ENCODE measurements at regions not wholly inside any gene's neighbourhood (a gene's known extent, or its start where the extent isn't known, plus 50 kb on each side); places are given as distances from the start of the nearest gene placed in this dataset.

GRCh38 chr11:97956904-97957303 lies 1063.8 kb upstream of the CNTN5 start:
- DNase-seq = no peak

GRCh38 chr11:97961431-97961830 lies 1059.3 kb upstream of the CNTN5 start:
- no peak for DNase-seq

GRCh38 chr11:97962758-97963157 lies 1058.0 kb upstream of the CNTN5 start:
- DNase-seq = no peak

DNA sequence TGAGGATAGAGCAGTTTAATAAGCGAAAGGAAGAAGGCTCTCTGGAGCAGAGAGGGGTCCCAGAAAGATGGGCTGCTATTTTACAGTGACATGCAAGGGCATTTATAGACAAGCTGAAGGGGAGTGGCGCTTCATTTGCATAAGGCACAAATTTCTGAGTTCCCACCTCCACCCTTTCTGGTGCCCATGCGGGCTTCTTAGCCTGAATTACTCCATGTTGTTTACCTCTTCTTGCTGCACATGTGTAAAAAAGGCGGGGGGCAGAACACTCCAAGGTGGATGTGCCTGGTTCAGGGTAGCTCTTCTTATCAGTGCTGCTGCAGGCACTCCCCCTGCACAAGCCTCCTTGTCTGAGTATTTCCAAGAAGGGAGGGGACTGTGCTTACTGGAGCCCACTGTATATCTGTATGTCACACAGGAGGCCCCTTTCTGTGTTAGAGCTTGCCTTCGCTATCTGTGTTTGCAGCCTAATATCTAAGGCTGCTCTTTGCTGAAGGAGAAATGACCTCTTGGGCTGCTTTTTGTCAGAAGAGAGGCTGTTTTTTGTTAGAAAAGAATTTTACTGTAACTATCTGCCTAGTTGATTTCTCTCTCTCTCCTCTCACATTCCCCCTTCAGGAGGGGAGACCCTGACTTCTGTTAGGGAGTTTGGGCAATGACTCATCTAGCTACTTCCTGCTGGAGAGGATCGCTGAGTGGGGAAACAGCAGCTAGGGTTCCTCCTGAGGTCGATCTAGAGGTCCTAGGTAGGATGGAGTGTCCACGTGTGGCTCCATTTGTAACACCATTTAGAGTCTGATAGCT lies 1057.0 kb upstream of the CNTN5 start:
- DNase-seq = no peak

- no peak for DNase-seq
These were observed 1056.3 kb upstream of the CNTN5 start for GRCh38 chr11:97964332-97965004.

- DNase-seq = no peak
These were observed 1054.7 kb upstream of the CNTN5 start for GRCh38 chr11:97965849-97966646.

DNA sequence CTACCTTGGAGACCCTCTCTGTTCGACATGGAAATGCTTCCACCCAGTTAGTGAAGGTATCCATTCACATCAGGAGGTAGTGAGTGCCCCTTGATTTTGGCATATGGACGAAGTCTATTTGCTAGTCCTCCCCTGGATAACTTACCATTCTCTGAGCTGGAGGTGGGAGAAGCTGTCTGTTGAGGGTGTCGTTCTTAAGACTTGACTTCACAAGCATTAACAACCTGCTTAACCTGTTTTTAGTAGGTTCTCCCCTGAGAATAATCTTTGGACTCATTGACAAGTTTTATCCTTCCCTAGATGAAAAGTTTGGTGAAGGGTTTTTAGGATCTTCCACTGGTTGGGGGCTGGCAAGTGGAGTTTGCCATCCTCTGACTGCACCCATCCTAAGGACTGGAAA lies 1053.8 kb upstream of the CNTN5 start:
- no peak for DNase-seq

- no peak for DNase-seq
These were observed 1052.7 kb upstream of the CNTN5 start for GRCh38 chr11:97968071-97968470.

- no peak for DNase-seq
These were observed 1048.0 kb upstream of the CNTN5 start for GRCh38 chr11:97972731-97973130.

- no peak for DNase-seq
These were observed 1047.3 kb upstream of the CNTN5 start for GRCh38 chr11:97973352-97973857.

GRCh38 chr11:97974798-97975498 lies 1045.8 kb upstream of the CNTN5 start:
- DNase-seq = no peak

GRCh38 chr11:97977726-97978125 lies 1043.0 kb upstream of the CNTN5 start:
- no peak for DNase-seq

DNA sequence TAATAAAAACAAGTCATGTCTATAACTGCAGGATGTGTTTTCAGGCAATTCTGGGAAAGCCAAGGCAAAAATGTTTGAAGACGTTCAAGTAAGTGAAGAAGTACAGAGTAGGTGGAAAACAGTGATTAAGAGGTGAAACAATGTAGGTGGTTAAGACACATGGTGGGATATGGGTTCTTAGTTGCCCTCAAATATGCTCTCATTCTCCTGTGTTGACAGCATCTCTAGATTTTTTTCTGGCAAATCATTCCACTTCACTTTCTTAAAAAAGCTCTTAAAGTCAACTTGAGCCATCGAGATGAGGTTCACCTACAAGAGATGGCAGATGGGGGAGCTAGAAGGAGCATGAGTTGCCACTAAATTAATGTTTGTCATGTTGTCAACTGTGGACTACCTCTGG lies 1041.0 kb upstream of the CNTN5 start:
- no peak for DNase-seq

DNA sequence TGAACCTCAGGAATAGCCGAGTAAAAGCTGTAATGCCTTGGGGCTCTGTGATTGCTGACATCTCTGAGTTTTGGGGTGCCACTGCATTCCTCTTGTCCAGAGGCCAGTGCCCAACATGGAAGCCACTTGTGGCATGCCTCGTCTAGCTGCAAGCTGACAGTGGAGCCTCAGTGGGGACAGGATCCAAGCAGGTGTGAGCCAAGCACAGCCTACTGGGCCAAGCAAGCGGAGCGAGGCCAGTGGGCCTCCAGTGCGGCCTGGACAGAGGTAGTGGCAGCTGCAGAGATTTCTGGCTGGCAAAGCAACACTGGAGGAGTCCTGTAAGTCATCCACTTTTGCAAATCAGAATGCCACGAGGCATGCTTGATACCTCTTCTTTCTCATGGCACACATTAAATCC lies 1038.2 kb upstream of the CNTN5 start:
- no peak for DNase-seq

DNA sequence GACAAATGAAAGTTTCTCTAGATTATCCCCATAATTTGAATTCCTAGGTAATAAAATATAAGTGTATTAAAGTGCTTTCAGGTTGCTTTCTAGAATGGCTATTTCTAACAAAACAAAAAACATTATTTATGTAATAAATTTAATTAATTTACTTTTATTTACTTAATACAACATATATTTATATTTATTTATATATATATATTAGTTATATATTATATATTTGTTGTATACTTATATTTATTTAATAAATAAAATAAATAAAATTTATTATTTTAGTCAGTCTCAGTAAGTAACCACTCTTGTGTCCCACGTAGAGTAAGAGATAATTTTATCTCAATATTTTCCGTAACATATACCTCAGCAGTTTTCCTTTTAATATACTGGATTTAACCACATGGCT lies 1031.6 kb upstream of the CNTN5 start:
- DNase-seq = no peak

- no peak for DNase-seq
These were observed 1030.4 kb upstream of the CNTN5 start for GRCh38 chr11:97990162-97990920.

DNA sequence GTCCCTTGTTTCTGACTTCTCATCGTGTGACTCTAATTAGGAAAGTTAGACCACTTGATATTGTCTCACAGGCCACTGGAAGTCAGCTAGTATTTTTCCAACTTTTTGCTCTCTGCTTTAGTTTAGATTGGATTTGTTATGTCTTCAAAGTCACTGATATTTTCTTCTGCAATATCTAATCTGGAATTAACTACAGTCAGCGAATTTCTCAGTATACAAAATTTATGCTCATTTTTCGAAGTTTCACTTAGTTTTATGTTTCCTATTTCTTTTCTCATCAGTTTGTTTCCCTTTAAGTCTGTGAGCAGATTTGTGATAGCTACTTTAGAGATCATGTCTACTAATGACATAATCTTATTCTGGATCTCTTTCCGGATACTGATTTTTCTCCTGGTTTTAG lies 1027.2 kb upstream of the CNTN5 start:
- DNase-seq = no peak

DNA sequence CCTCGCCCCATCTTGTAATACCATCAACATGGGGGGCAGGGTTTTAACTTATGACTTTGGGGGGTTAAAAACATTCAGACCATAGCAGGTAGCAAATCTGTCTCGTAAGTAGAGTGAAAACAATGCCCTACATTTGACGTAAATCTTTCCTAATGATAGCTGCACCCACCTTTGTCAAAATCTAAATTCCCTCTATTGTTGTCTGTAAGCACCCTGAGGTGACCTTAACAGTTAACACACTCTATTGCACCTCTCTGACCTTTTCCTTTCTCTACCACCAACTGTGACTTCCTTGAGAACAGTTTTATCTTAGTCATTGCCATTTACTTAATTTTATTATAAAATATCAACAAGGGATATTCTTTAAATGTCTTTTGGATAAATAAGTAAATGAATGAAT lies 1024.9 kb upstream of the CNTN5 start:
- DNase-seq = no peak

- no peak for DNase-seq
These were observed 1024.0 kb upstream of the CNTN5 start for GRCh38 chr11:97996762-97997161.

GRCh38 chr11:98003606-98004371 lies 1017.0 kb upstream of the CNTN5 start:
- no peak for DNase-seq

All from muscle of arm (tissue), 1 donor.